ENCODE measurements at regions not wholly inside any gene's neighbourhood (a gene's known extent, or its start where the extent isn't known, plus 50 kb on each side); places are given as distances from the start of the nearest gene placed in this dataset.

DNA sequence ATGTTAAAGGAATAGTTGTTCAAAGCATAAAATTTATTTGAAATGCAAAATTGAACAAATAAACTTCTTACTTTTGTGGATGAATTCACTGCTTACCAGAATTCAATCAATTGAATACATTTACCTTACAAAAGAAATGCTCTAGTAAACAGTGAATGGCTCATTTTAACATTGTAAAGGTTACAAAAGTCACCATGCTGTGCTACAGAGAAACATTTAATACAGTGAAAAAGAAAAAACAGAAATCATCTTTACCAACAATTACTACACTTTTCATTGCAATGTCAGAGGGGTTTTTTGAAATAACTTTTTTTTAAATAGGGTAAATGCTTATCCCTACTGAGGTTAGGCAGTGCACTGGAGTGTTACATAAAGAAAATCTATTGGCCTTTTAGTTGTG is 853.0 kb downstream of the NCAM2 start:
- Histone ChIP-seq H3K9me3 (no peaks in the 10 kb centered on the region), H3K36me3 (no peaks in the 10 kb centered on the region), H3K4me1 (no peaks in the 10 kb centered on the region), H3K27me3 (no peaks in the 10 kb centered on the region), H3K4me3 (no peak overlapping the region), H3K27ac (no peak overlapping the region)
- DNase-seq = no peak
- TF ChIP-seq, protein P1, sequence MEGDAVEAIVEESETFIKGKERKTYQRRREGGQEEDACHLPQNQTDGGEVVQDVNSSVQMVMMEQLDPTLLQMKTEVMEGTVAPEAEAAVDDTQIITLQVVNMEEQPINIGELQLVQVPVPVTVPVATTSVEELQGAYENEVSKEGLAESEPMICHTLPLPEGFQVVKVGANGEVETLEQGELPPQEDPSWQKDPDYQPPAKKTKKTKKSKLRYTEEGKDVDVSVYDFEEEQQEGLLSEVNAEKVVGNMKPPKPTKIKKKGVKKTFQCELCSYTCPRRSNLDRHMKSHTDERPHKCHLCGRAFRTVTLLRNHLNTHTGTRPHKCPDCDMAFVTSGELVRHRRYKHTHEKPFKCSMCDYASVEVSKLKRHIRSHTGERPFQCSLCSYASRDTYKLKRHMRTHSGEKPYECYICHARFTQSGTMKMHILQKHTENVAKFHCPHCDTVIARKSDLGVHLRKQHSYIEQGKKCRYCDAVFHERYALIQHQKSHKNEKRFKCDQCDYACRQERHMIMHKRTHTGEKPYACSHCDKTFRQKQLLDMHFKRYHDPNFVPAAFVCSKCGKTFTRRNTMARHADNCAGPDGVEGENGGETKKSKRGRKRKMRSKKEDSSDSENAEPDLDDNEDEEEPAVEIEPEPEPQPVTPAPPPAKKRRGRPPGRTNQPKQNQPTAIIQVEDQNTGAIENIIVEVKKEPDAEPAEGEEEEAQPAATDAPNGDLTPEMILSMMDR (IDR thresholded peaks at IDR 0.05) = no peak
- intact Hi-C loops (cut with DNase I; ENCODE audit: low total_unique reads) = no loop called here

DNA sequence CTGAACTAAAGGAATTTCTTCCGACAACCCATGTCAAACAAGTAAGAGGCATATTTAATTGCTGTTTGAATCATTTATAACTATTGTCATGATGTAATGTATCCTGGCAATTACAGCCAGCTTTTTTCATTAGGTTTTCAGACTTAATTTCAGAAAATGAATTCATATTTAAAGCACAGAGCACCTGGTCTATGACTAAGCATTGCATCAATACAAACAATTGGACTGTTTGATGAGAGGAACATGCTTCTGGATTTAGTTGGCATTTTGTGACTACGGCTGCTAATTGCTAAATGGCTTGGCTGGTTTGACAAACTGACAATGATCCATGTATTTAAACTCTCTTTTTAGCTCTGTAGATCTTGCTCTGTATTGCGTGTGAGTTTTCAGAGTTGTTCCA is 853.4 kb downstream of the NCAM2 start:
- no peaks in the 10 kb centered on the region for H3K27me3 ChIP-seq
- DNase-seq = no peak
- H3K27ac ChIP-seq = no peak overlapping the region
- H3K4me3 ChIP-seq = no peak overlapping the region
- TF ChIP-seq, protein P1 (IDR thresholded peaks at IDR 0.05) = no peak
- H3K36me3 ChIP-seq = no peaks in the 10 kb centered on the region
- intact Hi-C loops (cut with DNase I; ENCODE audit: low total_unique reads) = no loop called here
- no peaks in the 10 kb centered on the region for H3K4me1 ChIP-seq
- H3K9me3 ChIP-seq = no peaks in the 10 kb centered on the region

GRCh38 chr21:21858502-21859334 is 860.5 kb downstream of the NCAM2 start:
- no peak for DNase-seq
- no peak overlapping the region for H3K27ac ChIP-seq
- TF ChIP-seq, protein P1 (IDR thresholded peaks at IDR 0.05) = no peak
- H3K4me3 ChIP-seq = no peak overlapping the region
- no peaks in the 10 kb centered on the region for H3K27me3 ChIP-seq
- intact Hi-C loops (cut with DNase I; ENCODE audit: low total_unique reads) = no loop called here
- no peaks in the 10 kb centered on the region for H3K9me3 ChIP-seq
- no peaks in the 10 kb centered on the region for H3K4me1 ChIP-seq
- H3K36me3 ChIP-seq = no peaks in the 10 kb centered on the region

DNA sequence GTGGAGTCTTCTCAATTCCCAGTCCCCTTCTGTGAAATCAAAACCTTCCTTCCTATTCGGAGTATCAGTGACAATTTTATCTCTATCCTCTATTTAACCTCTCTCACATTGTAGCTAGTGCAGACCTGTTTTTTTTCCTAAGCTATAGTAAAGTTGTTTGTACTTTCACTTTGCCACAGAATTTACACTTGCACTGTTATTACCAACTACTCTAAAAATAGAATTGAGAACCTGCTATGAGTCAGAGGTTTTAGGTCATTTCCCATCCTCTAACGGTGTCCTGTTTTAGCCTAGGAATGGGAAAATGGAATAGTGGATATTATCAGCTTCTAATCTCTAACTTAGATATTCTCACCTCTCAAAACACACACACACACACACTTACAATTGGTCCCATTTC is 862.7 kb downstream of the NCAM2 start:
- H3K36me3 ChIP-seq = no peaks in the 10 kb centered on the region
- H3K27me3 ChIP-seq = no peaks in the 10 kb centered on the region
- no peaks in the 10 kb centered on the region for H3K9me3 ChIP-seq
- no peak for DNase-seq
- TF ChIP-seq, protein P1 (IDR thresholded peaks at IDR 0.05) = no peak
- no peaks in the 10 kb centered on the region for H3K4me1 ChIP-seq
- intact Hi-C loops (cut with DNase I; ENCODE audit: low total_unique reads) = loop anchor here (10.0 kb wide), 1 partner anchor 96 kb away; no protein-coding TSS in a partner anchor
- no peak overlapping the region for H3K4me3 ChIP-seq
- no peak overlapping the region for H3K27ac ChIP-seq

GRCh38 chr21:21864321-21864840 is 866.2 kb downstream of the NCAM2 start:
- H3K4me1 ChIP-seq = no peaks in the 10 kb centered on the region
- no peak overlapping the region for H3K27ac ChIP-seq
- H3K36me3 ChIP-seq = no peaks in the 10 kb centered on the region
- no peaks in the 10 kb centered on the region for H3K27me3 ChIP-seq
- H3K9me3 ChIP-seq = no peaks in the 10 kb centered on the region
- H3K4me3 ChIP-seq = no peak overlapping the region
- no peak for DNase-seq
- intact Hi-C loops (cut with DNase I; ENCODE audit: low total_unique reads) = loop anchor here (10.0 kb wide), 1 partner anchor 100 kb away; no protein-coding TSS in a partner anchor
- TF ChIP-seq, protein P1 (IDR thresholded peaks at IDR 0.05) = no peak

All from tibial artery (tissue), 4 donors.